Keratinocyte (primary cell): ENCODE measurements at regions not wholly inside any gene's neighbourhood (a gene's known extent, or its start where the extent isn't known, plus 50 kb on each side); places are given as distances from the start of the nearest gene placed in this dataset.

Experiments used
- DNase-seq: peaks from one replicate; pipeline ENCODE4 v3.0.0-alpha.2; 2011; ENCODE audit warnings: low read depth, missing footprints, low spot score
- FAIRE-seq: peaks from 2 replicates; lab custom pipeline; 2011; peaks lifted over from hg19 to GRCh38; lab: Jason Lieb, UNC
- H2AFZ ChIP-seq: 2 replicates; pipeline ENCODE4 v1.6.0; 2012; ENCODE audit warnings: low read length, control low read depth, inconsistent platforms; ENCODE audit not compliant: control insufficient read depth
- H3K27ac ChIP-seq: 2 replicates; pipeline ENCODE4 v1.5.1; 2011; ENCODE audit warnings: low read length; ENCODE audit not compliant: control insufficient read depth, insufficient read depth
- H3K27me3 ChIP-seq: 3 replicates; pipeline ENCODE4 v1.6.0; 2011; ENCODE audit warnings: low read length; ENCODE audit not compliant: control insufficient read depth, insufficient read depth; ENCODE audit errors: extremely low read depth
- H3K36me3 ChIP-seq, 2 experiments: 2 replicates in 1 of 2; 3 replicates in 1 of 2; pipeline ENCODE4 v1.5.1; 2011; ENCODE audit warnings: low read length in 2 of 2, mild to moderate bottlenecking in 1 of 2; ENCODE audit not compliant: control insufficient read depth in 2 of 2, insufficient read depth in 2 of 2; ENCODE audit errors: extremely low read depth in 1 of 2
- H3K4me1 ChIP-seq: 3 replicates; pipeline ENCODE4 v1.5.1; 2011; ENCODE audit warnings: low read length; ENCODE audit not compliant: control insufficient read depth, insufficient read depth; ENCODE audit errors: extremely low read depth
- H3K4me2 ChIP-seq: 3 replicates; pipeline ENCODE4 v1.6.0; 2011; ENCODE audit warnings: low read depth, low read length; ENCODE audit not compliant: control insufficient read depth, insufficient read depth; ENCODE audit errors: extremely low read depth
- H3K4me3 ChIP-seq, 3 experiments: fragments of 200-600 bp in 1 of 3; sonication (generic) in 1 of 3; 2 replicates in 2 of 3; 3 replicates in 1 of 3; pipeline ENCODE4 v1.5.1; 2011 to 2016; ENCODE audit warnings: low read length in 3 of 3, mild to moderate bottlenecking in 3 of 3, control low read depth in 2 of 3, inconsistent platforms in 1 of 3, low read depth in 1 of 3, mixed read lengths in 1 of 3, mixed run types in 1 of 3, moderate library complexity in 1 of 3; ENCODE audit not compliant: control insufficient read depth in 2 of 3, insufficient read depth in 2 of 3; ENCODE audit errors: extremely low read depth in 1 of 3
- H3K79me2 ChIP-seq: 2 replicates; pipeline ENCODE4 v1.6.0; 2012; ENCODE audit warnings: low read length; ENCODE audit not compliant: control insufficient read depth, insufficient read depth
- H3K9ac ChIP-seq: 3 replicates; pipeline ENCODE4 v1.6.0; 2011; ENCODE audit warnings: low read length; ENCODE audit not compliant: control insufficient read depth, insufficient read depth; ENCODE audit errors: extremely low read depth
- H3K9me1 ChIP-seq: 3 replicates; pipeline ENCODE4 v1.6.0; 2011; ENCODE audit warnings: low read length; ENCODE audit not compliant: control insufficient read depth, insufficient read depth; ENCODE audit errors: extremely low read depth
- H3K9me3 ChIP-seq: 2 replicates; pipeline ENCODE4 v1.5.1; 2012; ENCODE audit warnings: low read depth, low read length; ENCODE audit not compliant: control insufficient read depth
- H4K20me1 ChIP-seq: 3 replicates; pipeline ENCODE4 v1.6.0; 2011; ENCODE audit warnings: low read length; ENCODE audit not compliant: control insufficient read depth, insufficient read depth; ENCODE audit errors: extremely low read depth
- CTCF ChIP-seq, 3 experiments: IDR thresholded peaks in 1 of 3; conservative IDR thresholded peaks in 1 of 3; optimal IDR thresholded peaks in 1 of 3; 2 replicates in 2 of 3; 3 replicates in 1 of 3; pipeline versions ENCODE3 to v1.5.1; 2011; ENCODE audit warnings: low read length in 3 of 3, mild to moderate bottlenecking in 3 of 3, moderate library complexity in 2 of 3, control low read depth in 1 of 3, inconsistent platforms in 1 of 3; ENCODE audit not compliant: insufficient read depth in 2 of 3; ENCODE audit errors: extremely low read depth in 1 of 3
- EZH2 ChIP-seq: IDR thresholded peaks from one replicate; pipeline ENCODE4 v1.6.1; 2012; ENCODE audit warnings: inconsistent platforms, mild to moderate bottlenecking, low read length, moderate library complexity
- dilution Hi-C: fragments of 300-500 bp; cut with MboI; formaldehyde crosslinking; loops from one replicate; pipeline ENCODE4 v1.7.0; 2020; ENCODE audit warnings: low sequenced_read_pairs; ENCODE audit not compliant: extremely low pct_ligation_motif_present

GRCh38 chr1:80645621-80646020 lies 1155.1 kb upstream of the ADGRL2 start:
- Histone ChIP-seq H3K9ac (no peak overlapping the region), H3K79me2 (no peaks in the 10 kb centered on the region), H3K27ac (no peak overlapping the region), H3K4me2 (no peak overlapping the region), H4K20me1 (no peaks in the 10 kb centered on the region), H3K9me1 (no peaks in the 10 kb centered on the region), H3K4me3 (no peak overlapping the region), H2AFZ (no peak overlapping the region), H3K4me1 (no peaks in the 10 kb centered on the region), H3K27me3 (no peaks in the 10 kb centered on the region), H3K9me3 (no peaks in the 10 kb centered on the region), H3K36me3 (no peaks in the 10 kb centered on the region)
- dilution Hi-C loops, result no loop called here
- FAIRE-seq (no peak), DNase-seq (no peak)
- TF ChIP-seq CTCF (optimal IDR thresholded peaks at IDR 0.05 in 1 of 3, IDR thresholded peaks at IDR 0.05 in 1 of 3, conservative IDR thresholded peaks at IDR 0.05 in 1 of 3; ENCODE audit: extremely low read depth in 1 of 3, insufficient read depth in 2 of 3, low read length in 3 of 3), result no peak
- TF ChIP-seq EZH2, result no peak

- FAIRE-seq, result no peak
- DNase-seq, result no peak
- Histone ChIP-seq H3K9ac (no peak overlapping the region), H3K79me2 (no peaks in the 10 kb centered on the region), H3K36me3 (no peaks in the 10 kb centered on the region), H3K9me3 (no peaks in the 10 kb centered on the region), H2AFZ (no peak overlapping the region), H3K27me3 (no peaks in the 10 kb centered on the region), H3K27ac (no peak overlapping the region), H3K4me3 (no peak overlapping the region), H3K9me1 (no peaks in the 10 kb centered on the region), H3K4me1 (no peaks in the 10 kb centered on the region), H3K4me2 (no peak overlapping the region), H4K20me1 (no peaks in the 10 kb centered on the region)
- dilution Hi-C loops, result no loop called here
- TF ChIP-seq EZH2, result no peak
- no peak for TF ChIP-seq CTCF (optimal IDR thresholded peaks at IDR 0.05 in 1 of 3, IDR thresholded peaks at IDR 0.05 in 1 of 3, conservative IDR thresholded peaks at IDR 0.05 in 1 of 3; ENCODE audit: extremely low read depth in 1 of 3, insufficient read depth in 2 of 3, low read length in 3 of 3)
Observed at GRCh38 chr1:80640978-80641377, 1159.8 kb upstream of the ADGRL2 start.
